Nephron progenitor cell (in vitro differentiated cells): ENCODE measurements at regions not wholly inside any gene's neighbourhood (a gene's known extent, or its start where the extent isn't known, plus 50 kb on each side); places are given as distances from the start of the nearest gene placed in this dataset.
"Not testable (repeated sequence)": the region's sequence is repeated elsewhere in the genome, so short reads cannot be mapped to it uniquely, and the experiment has no call there.

Experiments
- DNase-seq: peaks from one replicate; pipeline ENCODE4 v3.0.0; 2021
- H3K27ac Mint-ChIP-seq: 2 replicates; pipeline ENCODE4 v1.8.0; 2021; ENCODE audit warnings: mild to moderate bottlenecking, moderate library complexity, mixed read lengths
- H3K27me3 Mint-ChIP-seq: 2 replicates; pipeline ENCODE4 v1.8.0; 2021; ENCODE audit warnings: mild to moderate bottlenecking, low read depth, mixed read lengths; ENCODE audit not compliant: poor library complexity
- H3K36me3 Mint-ChIP-seq: 2 replicates; pipeline ENCODE4 v1.8.0; 2021; ENCODE audit warnings: low read depth, mixed read lengths
- H3K4me1 Mint-ChIP-seq: 2 replicates; pipeline ENCODE4 v1.8.0; 2021; ENCODE audit warnings: mixed read lengths
- H3K4me3 Mint-ChIP-seq: 2 replicates; pipeline ENCODE4 v1.8.0; 2021; ENCODE audit warnings: mild to moderate bottlenecking, moderate library complexity, mixed read lengths
- H3K9me3 Mint-ChIP-seq: 2 replicates; pipeline ENCODE4 v1.8.0; 2021; ENCODE audit warnings: mild to moderate bottlenecking, moderate library complexity, mixed read lengths
- TF ChIP-seq, protein P1 (sequence below): fragments of 200-600 bp; sonication (generic); IDR thresholded peaks from 2 replicates; pipeline ENCODE4 v1.5.0; 2021; ENCODE audit warnings: antibody characterized with exemption

GRCh38 chr2:239803102-239803765, 221.9 kb downstream of the NDUFA10 start:
- DNase-seq = no peak
- peaks cover 22% of the 10 kb centered on the region for H3K9me3 Mint-ChIP-seq
- no peak overlapping the region for H3K4me3 Mint-ChIP-seq
- H3K36me3 Mint-ChIP-seq = no peaks in the 10 kb centered on the region
- H3K27me3 Mint-ChIP-seq = peaks cover 8% of the 10 kb centered on the region
- H3K27ac Mint-ChIP-seq = no peak overlapping the region
- H3K4me1 Mint-ChIP-seq = peaks cover 36% of the 10 kb centered on the region
- TF ChIP-seq, protein P1, sequence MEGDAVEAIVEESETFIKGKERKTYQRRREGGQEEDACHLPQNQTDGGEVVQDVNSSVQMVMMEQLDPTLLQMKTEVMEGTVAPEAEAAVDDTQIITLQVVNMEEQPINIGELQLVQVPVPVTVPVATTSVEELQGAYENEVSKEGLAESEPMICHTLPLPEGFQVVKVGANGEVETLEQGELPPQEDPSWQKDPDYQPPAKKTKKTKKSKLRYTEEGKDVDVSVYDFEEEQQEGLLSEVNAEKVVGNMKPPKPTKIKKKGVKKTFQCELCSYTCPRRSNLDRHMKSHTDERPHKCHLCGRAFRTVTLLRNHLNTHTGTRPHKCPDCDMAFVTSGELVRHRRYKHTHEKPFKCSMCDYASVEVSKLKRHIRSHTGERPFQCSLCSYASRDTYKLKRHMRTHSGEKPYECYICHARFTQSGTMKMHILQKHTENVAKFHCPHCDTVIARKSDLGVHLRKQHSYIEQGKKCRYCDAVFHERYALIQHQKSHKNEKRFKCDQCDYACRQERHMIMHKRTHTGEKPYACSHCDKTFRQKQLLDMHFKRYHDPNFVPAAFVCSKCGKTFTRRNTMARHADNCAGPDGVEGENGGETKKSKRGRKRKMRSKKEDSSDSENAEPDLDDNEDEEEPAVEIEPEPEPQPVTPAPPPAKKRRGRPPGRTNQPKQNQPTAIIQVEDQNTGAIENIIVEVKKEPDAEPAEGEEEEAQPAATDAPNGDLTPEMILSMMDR = no peak

- Mint-ChIP-seq H3K27me3 (peaks cover 6% of the 10 kb centered on the region), H3K4me3 (no peak overlapping the region), H3K36me3 (peaks cover 5% of the 10 kb centered on the region), H3K4me1 (peaks cover 33% of the 10 kb centered on the region), H3K27ac (no peak overlapping the region), H3K9me3 (peaks cover 23% of the 10 kb centered on the region)
- no peak for DNase-seq
- TF ChIP-seq, protein P1 = no peak
These were observed 222.9 kb downstream of the NDUFA10 start for GRCh38 chr2:239802185-239802649.

DNA sequence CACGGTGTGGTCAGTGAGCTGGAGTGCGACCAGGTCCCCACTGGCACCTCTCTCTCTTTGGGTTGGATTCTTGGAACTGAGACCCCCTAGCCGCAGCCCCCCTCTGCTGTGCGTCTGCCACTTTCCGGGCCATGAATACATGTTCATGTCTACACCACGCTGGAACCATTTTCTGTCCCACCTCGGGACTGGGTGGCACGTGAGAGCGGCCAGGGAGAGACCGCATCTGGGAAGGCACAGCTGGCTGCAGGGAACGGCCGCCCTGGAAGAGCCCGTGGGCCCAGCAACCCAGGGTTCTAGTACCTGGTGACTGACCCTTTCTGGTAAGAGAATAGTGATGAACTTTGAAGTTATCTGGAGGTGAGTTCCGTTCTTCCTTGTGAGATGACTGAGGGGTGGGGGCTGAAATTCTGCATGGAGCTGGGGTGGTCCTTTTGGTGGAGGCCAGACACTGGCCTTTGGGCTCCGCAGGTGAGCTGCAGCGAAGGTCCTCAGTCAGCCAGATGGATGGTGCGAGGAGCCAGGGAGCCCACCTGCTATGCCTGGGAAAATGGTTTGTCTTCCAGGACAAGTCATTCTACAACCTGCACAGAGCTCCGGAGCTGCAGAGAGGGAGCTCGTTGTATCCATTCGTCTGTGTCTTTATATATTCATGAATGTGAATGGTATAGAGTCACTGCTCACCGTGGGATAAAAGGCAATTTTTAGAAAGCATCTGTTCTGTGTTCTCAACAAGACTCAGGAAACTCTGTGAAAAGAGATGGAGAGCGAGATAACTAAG, 223.5 kb downstream of the NDUFA10 start:
- peak overlapping the region; percentile 15 for H3K4me3 Mint-ChIP-seq
- TF ChIP-seq, protein P1 = no peak
- peak overlapping the region; percentile 45 for H3K27ac Mint-ChIP-seq
- H3K36me3 Mint-ChIP-seq = peaks cover 8% of the 10 kb centered on the region
- peaks cover 32% of the 10 kb centered on the region for H3K4me1 Mint-ChIP-seq
- peaks cover 29% of the 10 kb centered on the region for H3K9me3 Mint-ChIP-seq
- H3K27me3 Mint-ChIP-seq = peaks cover 5% of the 10 kb centered on the region
- DNase-seq = no peak

- Mint-ChIP-seq H3K9me3 (peaks cover 30% of the 10 kb centered on the region), H3K27me3 (peaks cover 5% of the 10 kb centered on the region), H3K36me3 (peaks cover 8% of the 10 kb centered on the region), H3K27ac (peak overlapping the region; percentile 45), H3K4me3 (no peak overlapping the region), H3K4me1 (peaks cover 32% of the 10 kb centered on the region)
- TF ChIP-seq, protein P1 = no peak
- no peak for DNase-seq
These were observed 224.3 kb downstream of the NDUFA10 start for GRCh38 chr2:239800785-239801386.

DNA sequence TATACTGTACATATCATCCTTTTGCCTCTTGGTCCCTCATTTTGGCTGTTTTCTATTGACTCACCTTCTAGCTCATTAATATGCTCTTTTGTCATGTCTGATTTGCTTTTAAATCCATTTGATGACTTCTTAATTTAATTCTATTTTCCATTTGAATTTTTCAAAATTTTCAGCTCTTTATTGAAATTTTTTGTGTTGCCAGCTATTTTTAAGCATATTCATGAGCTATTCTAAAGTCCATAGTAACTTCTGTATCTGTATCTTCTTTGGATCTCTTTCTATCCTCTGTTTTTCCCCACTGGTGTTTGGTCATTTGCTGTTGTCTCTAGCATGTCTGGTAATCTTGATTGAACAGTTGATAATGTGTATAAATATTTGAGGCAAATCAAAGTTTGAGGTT, 227.8 kb downstream of the NDUFA10 start:
- TF ChIP-seq, protein P1 = no peak
- no peak overlapping the region for H3K4me3 Mint-ChIP-seq
- H3K9me3 Mint-ChIP-seq = peaks cover 40% of the 10 kb centered on the region
- H3K4me1 Mint-ChIP-seq = peaks cover 23% of the 10 kb centered on the region
- DNase-seq = no peak
- H3K27ac Mint-ChIP-seq = no peak overlapping the region
- peaks cover 8% of the 10 kb centered on the region for H3K36me3 Mint-ChIP-seq
- H3K27me3 Mint-ChIP-seq = peaks cover 5% of the 10 kb centered on the region

- H3K4me3 Mint-ChIP-seq, H3K36me3 Mint-ChIP-seq, DNase-seq, H3K27ac Mint-ChIP-seq, H3K27me3 Mint-ChIP-seq: not testable (repeated sequence)
- Mint-ChIP-seq H3K9me3 (peaks cover 34% of the 10 kb centered on the region), H3K4me1 (peaks cover 23% of the 10 kb centered on the region)
These were observed 229.4 kb downstream of the NDUFA10 start for GRCh38 chr2:239795761-239796160.
